Activated T-helper 1 cell treated with anti-CD3 and anti-CD28 coated beads, Interleukin-12 subunit alpha, Interleukin-12 subunit beta, Interleukin-2, Interleukin-4 antibody, amounts not matched to agents 30 ng/mL and 10 ng/mL and 1 ng/mL, durations not matched to agents 14 hours and 24 hours and 36 hours (primary cell): ENCODE measurements at regions not wholly inside any gene's neighbourhood (a gene's known extent, or its start where the extent isn't known, plus 50 kb on each side); places are given as distances from the start of the nearest gene placed in this dataset.

Source experiments
- DNase-seq: peaks from one replicate; pipeline ENCODE4 v3.0.0; 2021; ENCODE audit warnings: low spot score
- H3K27ac Mint-ChIP-seq: one replicate; pipeline ENCODE4 v1.8.0; 2021; ENCODE audit warnings: mild to moderate bottlenecking, mixed read lengths
- H3K27me3 Mint-ChIP-seq: one replicate; pipeline ENCODE4 v1.8.0; 2022; ENCODE audit warnings: mild to moderate bottlenecking, moderate library complexity, mixed read lengths; ENCODE audit not compliant: insufficient read depth
- H3K36me3 Mint-ChIP-seq: one replicate; pipeline ENCODE4 v1.8.0; 2021; ENCODE audit warnings: low read depth, mixed read lengths
- H3K4me1 Mint-ChIP-seq: one replicate; pipeline ENCODE4 v1.8.0; 2021; ENCODE audit warnings: low read depth, mixed read lengths
- H3K4me3 Mint-ChIP-seq: one replicate; pipeline ENCODE4 v1.8.0; 2021; ENCODE audit warnings: mild to moderate bottlenecking, moderate library complexity, mixed read lengths
- H3K9me3 Mint-ChIP-seq: one replicate; pipeline ENCODE4 v1.8.0; 2021; ENCODE audit warnings: mixed read lengths
- intact Hi-C: fragments of 100-400 bp; cut with micrococcal nuclease; formaldehyde crosslinking; loops from one replicate; pipeline ENCODE4 v1.15.1; 2024

DNA sequence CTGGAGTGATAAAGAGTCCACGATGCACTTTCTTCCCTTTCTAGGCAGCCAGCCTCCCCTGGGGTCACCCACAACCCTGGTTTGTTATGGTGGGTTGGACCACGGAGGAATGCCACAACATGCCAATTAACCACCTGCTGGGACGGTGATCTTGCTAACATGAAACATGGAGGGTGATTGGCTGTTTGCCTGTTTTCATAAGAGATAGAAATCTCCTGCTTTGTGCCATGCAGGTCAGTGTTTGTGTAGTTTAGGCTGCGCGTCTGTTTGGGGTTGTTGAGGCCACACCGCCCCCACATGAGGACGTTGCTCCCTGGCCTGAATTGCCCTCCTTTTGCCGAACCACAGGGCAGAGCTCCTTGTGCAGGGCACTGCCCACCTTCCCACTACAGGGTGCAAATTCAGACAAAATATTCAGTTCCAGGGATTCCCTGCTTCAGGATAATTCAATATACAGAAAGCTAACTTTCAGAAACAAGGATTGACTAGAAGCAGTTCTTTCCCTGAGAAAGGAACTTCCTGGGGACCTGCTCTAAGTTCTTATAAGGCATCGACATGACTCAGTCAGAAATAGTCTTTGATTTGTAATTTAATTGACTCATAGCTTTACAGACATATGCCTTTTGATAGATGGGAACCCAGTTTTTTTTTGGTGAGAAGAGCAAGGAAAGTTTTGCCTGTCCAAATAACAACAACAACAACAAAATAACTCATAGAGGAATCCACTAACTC is 427.6 kb downstream of the GADD45G start:
- Mint-ChIP-seq H3K36me3 (no peaks in the 10 kb centered on the region), H3K9me3 (no peaks in the 10 kb centered on the region), H3K27ac (no peak overlapping the region), H3K27me3 (peaks cover 17% of the 10 kb centered on the region), H3K4me1 (no peaks in the 10 kb centered on the region), H3K4me3 (no peak overlapping the region)
- no peak for DNase-seq
- intact Hi-C loops: no loop called here

DNA sequence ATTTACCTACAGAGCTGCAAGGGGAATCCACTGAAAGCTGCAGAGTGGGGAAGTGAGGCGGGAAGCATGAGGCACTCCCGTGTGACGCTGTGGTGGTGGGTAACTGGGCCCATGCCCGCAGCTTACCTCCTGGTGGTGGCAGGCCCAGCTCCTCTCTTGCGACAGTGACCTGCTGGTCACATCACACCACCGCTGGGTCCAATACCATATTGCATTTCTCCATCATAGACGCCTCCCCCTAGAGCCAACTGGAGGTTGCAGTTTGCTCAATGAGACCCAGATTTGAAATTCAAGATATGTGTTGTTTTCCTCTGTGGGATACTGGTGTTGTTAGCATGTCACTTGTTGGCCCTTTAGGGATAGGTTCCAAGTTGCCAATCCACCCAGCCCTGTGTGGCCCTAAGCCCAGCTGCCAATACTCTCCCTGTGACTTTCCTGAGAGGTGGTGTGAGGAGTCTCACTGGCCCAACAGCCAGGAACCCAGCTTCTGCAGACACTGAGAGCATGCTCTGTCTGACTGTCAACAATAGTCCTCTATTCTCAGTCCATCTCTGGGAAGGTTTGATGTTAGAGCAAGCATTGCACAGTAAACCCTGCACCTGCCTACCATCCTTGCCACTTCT is 428.3 kb downstream of the GADD45G start:
- H3K4me1 Mint-ChIP-seq: no peaks in the 10 kb centered on the region
- peaks cover 11% of the 10 kb centered on the region for H3K27me3 Mint-ChIP-seq
- H3K4me3 Mint-ChIP-seq: no peak overlapping the region
- H3K9me3 Mint-ChIP-seq: no peaks in the 10 kb centered on the region
- intact Hi-C loops: no loop called here
- H3K36me3 Mint-ChIP-seq: no peaks in the 10 kb centered on the region
- DNase-seq: no peak
- no peak overlapping the region for H3K27ac Mint-ChIP-seq

DNA sequence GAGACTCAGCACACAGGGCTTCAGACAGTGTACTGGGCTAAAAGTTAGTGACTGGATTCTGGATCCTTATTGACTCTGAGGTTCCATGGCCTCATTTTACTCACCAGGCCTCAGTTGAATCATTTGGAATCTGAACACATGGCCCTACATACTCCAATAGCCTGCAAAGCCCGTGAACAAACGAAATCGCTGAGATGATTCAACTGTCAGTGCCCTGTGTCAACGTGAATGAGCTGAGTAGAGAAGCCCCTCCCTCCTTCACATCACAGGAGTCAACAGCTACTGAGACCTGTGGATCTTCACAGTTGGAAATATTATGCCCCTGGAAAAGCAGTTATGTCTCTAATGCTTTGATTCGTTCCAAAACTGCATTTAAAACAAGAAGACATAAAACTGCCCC is 429.3 kb downstream of the GADD45G start:
- no peak for DNase-seq
- intact Hi-C loops: no loop called here

DNA sequence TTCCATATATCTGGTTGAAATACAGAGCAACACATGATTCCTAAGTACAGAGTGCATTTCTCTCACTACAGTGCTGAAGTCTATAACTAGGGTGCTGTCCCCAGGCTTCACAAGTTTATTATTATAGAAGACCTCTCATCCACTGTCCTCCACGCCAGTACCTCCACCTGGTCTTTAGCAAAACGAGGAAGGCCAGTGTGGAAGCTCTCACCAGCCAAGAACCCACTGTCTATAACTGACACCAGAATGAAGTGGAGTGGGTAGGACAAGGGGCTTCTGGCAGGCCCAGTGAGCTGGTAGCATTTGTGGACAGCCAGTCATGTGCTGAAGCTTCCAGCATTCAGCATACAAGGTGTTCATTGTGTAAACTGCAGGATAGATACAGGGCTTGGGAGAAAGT is 430.7 kb downstream of the GADD45G start:
- H3K4me3 Mint-ChIP-seq: no peak overlapping the region
- no peaks in the 10 kb centered on the region for H3K4me1 Mint-ChIP-seq
- no peaks in the 10 kb centered on the region for H3K36me3 Mint-ChIP-seq
- intact Hi-C loops: no loop called here
- no peaks in the 10 kb centered on the region for H3K9me3 Mint-ChIP-seq
- H3K27me3 Mint-ChIP-seq: peaks cover 2% of the 10 kb centered on the region
- no peak for DNase-seq
- no peak overlapping the region for H3K27ac Mint-ChIP-seq

More for the DNA sequence above, 429.3 kb downstream of the GADD45G start:
- H3K36me3 Mint-ChIP-seq: no peaks in the 10 kb centered on the region
- no peak overlapping the region for H3K4me3 Mint-ChIP-seq
- no peak overlapping the region for H3K27ac Mint-ChIP-seq
- H3K9me3 Mint-ChIP-seq: no peaks in the 10 kb centered on the region
- no peaks in the 10 kb centered on the region for H3K4me1 Mint-ChIP-seq
- H3K27me3 Mint-ChIP-seq: peaks cover 5% of the 10 kb centered on the region

DNA sequence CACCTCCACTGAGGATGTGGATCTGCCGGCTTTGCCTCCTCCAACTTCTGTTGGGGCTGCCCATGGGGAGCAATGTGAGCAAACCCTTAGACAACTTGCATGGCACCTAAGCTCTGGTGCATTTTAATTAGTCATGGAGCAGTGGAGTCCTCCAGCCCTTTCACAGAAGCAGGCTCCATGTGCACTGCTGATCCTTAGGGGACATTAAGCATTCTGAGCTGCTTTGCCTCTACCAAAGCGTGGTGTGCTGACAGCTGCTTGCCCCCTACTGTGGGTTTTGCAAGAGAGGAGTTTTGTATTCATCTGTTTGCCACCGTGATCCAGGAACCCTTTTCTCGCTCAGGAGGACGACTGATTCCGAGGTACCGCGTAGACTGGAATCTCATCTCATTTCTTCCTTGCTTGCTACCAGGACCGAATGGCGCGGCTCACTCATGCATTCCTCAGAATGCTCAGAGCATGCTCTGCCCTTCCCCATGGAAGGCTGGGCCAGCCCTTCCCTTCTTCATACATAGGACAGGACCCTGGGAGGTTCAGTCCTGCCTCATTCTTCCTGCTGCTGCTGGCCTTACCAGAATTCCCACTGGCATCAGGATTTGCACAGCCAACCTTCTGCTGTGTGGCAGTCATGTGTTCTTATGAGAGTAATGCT is 432.5 kb downstream of the GADD45G start:
- Mint-ChIP-seq H3K4me3 (no peak overlapping the region), H3K27ac (no peak overlapping the region), H3K9me3 (no peaks in the 10 kb centered on the region), H3K27me3 (no peaks in the 10 kb centered on the region), H3K4me1 (no peaks in the 10 kb centered on the region), H3K36me3 (no peaks in the 10 kb centered on the region)
- intact Hi-C loops: no loop called here
- DNase-seq: no peak

DNA sequence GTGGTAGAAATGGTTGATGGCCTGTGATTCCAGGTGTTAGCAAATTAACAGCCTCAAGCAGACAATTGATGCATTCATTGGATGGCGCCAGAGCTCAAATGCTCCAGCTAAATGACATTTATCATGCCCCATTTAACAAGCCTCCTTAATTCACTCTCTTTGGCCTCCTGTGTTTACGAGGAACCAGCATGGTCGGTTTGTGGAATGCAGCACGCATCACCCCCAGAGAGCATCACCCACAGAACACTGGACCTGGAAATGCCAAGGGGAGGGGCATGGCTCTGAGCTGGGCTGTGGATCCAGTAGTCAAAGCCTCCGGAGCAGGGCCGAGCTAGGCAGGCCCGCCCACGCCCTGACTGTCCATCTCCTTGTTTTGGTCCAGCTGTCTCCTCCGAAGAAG is 434.0 kb downstream of the GADD45G start:
- Mint-ChIP-seq H3K4me1 (no peaks in the 10 kb centered on the region), H3K36me3 (no peaks in the 10 kb centered on the region), H3K4me3 (no peak overlapping the region), H3K27me3 (no peaks in the 10 kb centered on the region), H3K27ac (no peak overlapping the region), H3K9me3 (no peaks in the 10 kb centered on the region)
- intact Hi-C loops: no loop called here
- no peak for DNase-seq

DNA sequence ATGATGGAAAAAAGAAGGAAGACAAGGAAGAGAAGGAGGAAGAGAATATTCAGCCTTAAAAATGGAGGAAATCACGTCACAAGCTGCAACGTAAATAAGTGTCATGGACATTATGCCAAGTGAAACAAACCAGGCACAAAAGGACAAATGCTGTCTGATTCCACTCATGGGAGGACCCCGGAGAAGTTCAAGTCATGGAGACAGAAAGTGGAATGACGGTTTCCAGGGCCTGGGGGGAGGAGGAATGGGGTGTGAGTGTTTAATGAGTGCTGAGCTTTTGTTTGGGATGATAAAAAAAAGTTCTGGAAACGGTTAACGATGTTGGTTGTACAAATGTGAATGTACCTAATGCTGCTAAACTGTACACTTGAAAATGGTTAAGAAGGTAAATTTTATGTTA is 439.5 kb downstream of the GADD45G start:
- DNase-seq: no peak
- Mint-ChIP-seq H3K4me1 (peaks cover 29% of the 10 kb centered on the region), H3K4me3 (no peak overlapping the region), H3K27me3 (no peaks in the 10 kb centered on the region), H3K9me3 (peaks cover 5% of the 10 kb centered on the region), H3K27ac (peak overlapping the region; percentile 86), H3K36me3 (peaks cover 2% of the 10 kb centered on the region)
- intact Hi-C loops: loop anchor here (1.0 kb wide), 3 partner anchors 58 to 440 kb away; no protein-coding TSS in a partner anchor

DNA sequence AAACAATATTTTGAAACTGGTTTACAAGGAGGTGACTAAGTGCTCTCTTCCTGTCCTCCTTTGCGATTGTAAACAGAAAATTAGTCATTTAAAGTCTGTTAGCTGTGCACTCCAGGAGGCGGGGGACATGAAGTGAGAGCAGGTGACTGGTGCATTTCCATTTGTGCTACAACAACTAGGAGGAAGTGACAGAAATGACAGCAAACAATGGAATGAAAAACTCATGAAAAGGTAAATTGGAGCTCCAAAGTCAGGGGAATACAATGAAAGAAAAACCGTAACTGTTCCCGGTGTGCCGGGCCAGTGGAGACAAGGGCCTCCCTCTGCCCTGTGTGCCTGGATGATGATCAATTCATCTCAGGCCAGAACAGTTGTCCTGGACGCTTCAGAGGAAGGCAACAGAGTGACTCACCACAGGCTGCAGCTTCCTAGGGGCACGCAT is 439.9 kb downstream of the GADD45G start:
- Mint-ChIP-seq H3K36me3 (peaks cover 2% of the 10 kb centered on the region), H3K27me3 (no peaks in the 10 kb centered on the region), H3K4me1 (peaks cover 29% of the 10 kb centered on the region), H3K4me3 (no peak overlapping the region), H3K9me3 (peaks cover 5% of the 10 kb centered on the region), H3K27ac (peak overlapping the region; percentile 86)
- intact Hi-C loops: loop anchor here (1.0 kb wide), 3 partner anchors 58 to 440 kb away; no protein-coding TSS in a partner anchor
- peak; percentile 9 for DNase-seq

DNA sequence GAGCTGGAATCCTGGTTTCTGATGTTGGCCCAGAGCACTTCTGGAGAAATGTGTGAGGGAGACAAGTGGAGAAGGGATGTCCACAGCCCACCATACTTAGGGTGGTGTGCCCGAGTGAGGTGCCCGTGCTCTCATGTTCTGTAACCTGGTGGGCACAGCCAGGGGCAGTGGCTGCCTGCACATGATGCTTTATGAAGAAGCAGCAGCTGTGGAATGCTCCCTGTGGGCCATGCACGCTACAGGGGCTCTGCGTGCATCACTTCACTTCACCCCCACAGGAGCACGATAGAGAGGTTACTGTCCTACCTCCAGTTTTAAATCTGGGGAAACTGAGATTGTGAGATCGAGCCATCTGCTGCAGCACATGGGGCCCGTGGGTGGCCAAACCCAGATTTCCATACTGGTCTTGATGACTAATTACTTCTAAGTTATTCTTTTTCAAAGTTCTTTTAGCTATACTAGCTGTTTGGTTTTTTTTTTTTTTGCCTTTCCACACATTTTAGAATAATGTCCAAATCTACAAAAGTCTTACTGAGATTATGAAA is 441.6 kb downstream of the GADD45G start:
- Mint-ChIP-seq H3K9me3 (peaks cover 5% of the 10 kb centered on the region), H3K27me3 (peaks cover 2% of the 10 kb centered on the region), H3K36me3 (peaks cover 2% of the 10 kb centered on the region), H3K27ac (no peak overlapping the region), H3K4me1 (peaks cover 29% of the 10 kb centered on the region), H3K4me3 (no peak overlapping the region)
- no peak for DNase-seq
- intact Hi-C loops: loop anchor here (1.0 kb wide), 1 partner anchor 63 kb away; no protein-coding TSS in a partner anchor

DNA sequence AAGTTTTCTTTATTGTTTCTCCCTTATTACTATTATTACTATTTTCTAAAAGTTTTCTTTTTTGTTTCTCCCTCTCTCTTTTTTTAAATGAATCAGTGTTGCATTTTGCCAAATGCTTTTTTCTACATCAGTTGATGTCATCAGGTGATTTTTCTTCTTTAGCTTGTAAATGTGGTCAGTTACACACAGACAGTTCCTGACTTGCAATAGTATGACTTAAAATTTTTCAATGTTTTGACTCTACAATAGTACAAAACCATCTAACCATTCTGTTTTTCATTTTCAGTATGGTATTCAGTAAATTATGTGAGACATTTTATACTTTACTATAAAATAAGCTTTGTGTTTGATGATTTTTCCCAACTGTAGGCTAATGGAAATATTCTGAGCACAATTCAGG is 443.0 kb downstream of the GADD45G start:
- H3K4me1 Mint-ChIP-seq: peaks cover 29% of the 10 kb centered on the region
- H3K27me3 Mint-ChIP-seq: peaks cover 9% of the 10 kb centered on the region
- intact Hi-C loops: no loop called here
- H3K9me3 Mint-ChIP-seq: peaks cover 5% of the 10 kb centered on the region
- H3K4me3 Mint-ChIP-seq: no peak overlapping the region
- peaks cover 2% of the 10 kb centered on the region for H3K36me3 Mint-ChIP-seq
- H3K27ac Mint-ChIP-seq: no peak overlapping the region
- DNase-seq: no peak

DNA sequence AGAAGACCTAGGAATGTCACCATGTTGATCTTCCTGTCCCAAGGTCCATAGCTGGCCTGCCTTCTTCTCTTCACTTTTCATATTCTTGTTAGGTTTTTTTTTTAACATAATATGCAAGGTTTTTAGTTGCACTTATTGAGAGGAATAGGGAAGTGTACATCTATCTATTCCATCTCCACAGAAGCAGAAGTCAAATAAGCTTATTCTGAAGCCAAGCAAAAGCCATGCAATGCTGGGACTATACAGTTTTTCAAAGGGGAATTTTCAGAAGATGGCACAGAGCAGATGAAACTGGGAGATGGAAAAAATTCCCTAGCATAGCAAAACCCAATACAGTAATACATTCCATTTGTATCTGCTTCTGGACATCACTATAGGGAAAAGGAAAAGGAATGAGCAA is 447.6 kb downstream of the GADD45G start:
- intact Hi-C loops: no loop called here
- no peak overlapping the region for H3K4me3 Mint-ChIP-seq
- peaks cover 2% of the 10 kb centered on the region for H3K36me3 Mint-ChIP-seq
- H3K9me3 Mint-ChIP-seq: peaks cover 5% of the 10 kb centered on the region
- DNase-seq: no peak
- no peak overlapping the region for H3K27ac Mint-ChIP-seq
- peaks cover 12% of the 10 kb centered on the region for H3K27me3 Mint-ChIP-seq
- no peaks in the 10 kb centered on the region for H3K4me1 Mint-ChIP-seq

DNA sequence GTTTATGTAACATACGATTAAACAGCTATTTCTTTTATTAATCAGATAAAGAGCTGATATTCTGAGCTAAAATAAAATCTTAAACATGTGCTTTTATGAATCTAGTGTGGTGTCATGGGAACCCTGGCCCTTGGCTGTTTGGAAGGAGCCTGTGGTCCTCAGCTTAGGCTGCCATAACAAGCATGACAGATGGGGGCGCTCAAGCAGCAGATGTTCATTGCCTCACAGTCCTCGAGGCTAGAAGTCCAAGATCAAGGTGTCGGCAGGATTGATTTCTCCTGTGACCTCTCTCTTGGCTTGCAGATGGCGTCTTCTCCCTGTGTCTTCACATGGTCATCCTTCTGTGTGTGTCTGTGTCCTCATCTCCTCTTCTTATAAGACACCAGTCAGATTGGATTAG is 448.2 kb downstream of the GADD45G start:
- Mint-ChIP-seq H3K27ac (no peak overlapping the region), H3K36me3 (peaks cover 2% of the 10 kb centered on the region), H3K4me1 (no peaks in the 10 kb centered on the region), H3K4me3 (no peak overlapping the region), H3K27me3 (peaks cover 14% of the 10 kb centered on the region), H3K9me3 (peaks cover 5% of the 10 kb centered on the region)
- intact Hi-C loops: no loop called here
- no peak for DNase-seq

DNA sequence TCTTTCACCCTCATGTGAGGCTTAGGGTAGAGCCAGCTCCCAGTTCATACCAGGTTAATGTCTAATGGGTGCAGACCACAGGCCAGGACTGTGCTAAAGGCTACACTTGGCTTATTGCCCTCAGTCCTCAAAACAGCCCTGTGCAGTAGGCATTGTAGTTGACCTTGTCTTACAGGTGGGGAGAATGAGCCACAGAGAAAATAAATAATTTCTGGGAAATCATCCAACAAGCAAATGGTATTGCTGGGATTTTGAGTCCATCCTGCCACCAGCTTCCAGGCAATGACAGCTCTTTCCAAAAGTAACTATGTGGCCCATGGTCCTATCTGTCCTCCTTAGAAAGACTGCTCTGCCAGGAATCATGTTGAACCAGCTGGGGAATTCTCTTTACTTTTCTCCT is 450.0 kb downstream of the GADD45G start:
- H3K4me1 Mint-ChIP-seq: no peaks in the 10 kb centered on the region
- H3K27ac Mint-ChIP-seq: no peak overlapping the region
- intact Hi-C loops: no loop called here
- no peaks in the 10 kb centered on the region for H3K9me3 Mint-ChIP-seq
- H3K27me3 Mint-ChIP-seq: peaks cover 15% of the 10 kb centered on the region
- no peak for DNase-seq
- no peak overlapping the region for H3K4me3 Mint-ChIP-seq
- no peaks in the 10 kb centered on the region for H3K36me3 Mint-ChIP-seq
